GM12801 (cell line): ENCODE measurements at regions not wholly inside any gene's neighbourhood (a gene's known extent, or its start where the extent isn't known, plus 50 kb on each side); places are given as distances from the start of the nearest gene placed in this dataset.

ENCODE experiments used
- TF ChIP-seq, protein P1 (sequence below): IDR thresholded peaks from one replicate; pipeline ENCODE4 v1.5.1; 2011; ENCODE audit warnings: control low read depth; ENCODE audit not compliant: insufficient read length; ENCODE audit errors: extremely low read depth

DNA sequence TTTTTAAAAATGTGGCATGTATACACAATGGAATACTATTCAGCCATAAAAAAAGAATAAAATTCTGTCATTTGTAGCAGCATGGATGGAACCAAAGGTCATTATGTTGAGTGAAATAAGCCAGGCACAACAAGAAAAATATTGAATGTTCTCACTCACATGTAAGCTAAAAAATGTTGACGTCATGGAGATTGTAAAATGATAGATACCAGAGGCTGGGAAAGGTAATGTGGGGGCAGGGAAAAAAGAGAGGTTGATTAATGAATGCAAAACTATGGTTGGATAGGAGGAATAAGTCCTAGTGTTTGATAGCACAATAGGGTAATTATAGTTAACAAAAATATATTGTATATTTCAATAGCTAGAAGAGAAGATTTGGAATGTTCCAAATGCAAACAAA lies 89.1 kb upstream of the SLC35F3 start:
- TF ChIP-seq, protein P1, sequence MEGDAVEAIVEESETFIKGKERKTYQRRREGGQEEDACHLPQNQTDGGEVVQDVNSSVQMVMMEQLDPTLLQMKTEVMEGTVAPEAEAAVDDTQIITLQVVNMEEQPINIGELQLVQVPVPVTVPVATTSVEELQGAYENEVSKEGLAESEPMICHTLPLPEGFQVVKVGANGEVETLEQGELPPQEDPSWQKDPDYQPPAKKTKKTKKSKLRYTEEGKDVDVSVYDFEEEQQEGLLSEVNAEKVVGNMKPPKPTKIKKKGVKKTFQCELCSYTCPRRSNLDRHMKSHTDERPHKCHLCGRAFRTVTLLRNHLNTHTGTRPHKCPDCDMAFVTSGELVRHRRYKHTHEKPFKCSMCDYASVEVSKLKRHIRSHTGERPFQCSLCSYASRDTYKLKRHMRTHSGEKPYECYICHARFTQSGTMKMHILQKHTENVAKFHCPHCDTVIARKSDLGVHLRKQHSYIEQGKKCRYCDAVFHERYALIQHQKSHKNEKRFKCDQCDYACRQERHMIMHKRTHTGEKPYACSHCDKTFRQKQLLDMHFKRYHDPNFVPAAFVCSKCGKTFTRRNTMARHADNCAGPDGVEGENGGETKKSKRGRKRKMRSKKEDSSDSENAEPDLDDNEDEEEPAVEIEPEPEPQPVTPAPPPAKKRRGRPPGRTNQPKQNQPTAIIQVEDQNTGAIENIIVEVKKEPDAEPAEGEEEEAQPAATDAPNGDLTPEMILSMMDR, result no peak

DNA sequence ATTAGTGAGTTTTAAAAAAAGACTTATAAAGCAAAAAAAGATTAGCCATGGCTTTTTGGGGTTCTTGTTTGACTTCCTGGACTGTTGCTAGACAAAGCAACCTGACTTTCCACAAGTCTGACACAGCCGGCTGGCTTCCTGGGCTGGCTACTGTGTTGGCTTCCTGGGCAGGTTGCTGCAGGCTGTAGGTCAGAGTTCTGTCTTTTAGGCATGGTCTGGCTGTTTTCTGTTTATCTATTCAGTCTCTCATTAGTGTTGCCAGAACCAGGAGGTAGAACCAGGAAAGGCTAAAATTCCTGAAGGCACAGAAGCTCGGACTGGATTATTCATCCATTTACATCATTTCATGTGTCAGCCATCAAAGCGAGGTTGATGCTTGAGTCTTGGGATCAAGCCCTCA lies 88.6 kb upstream of the SLC35F3 start:
- TF ChIP-seq, protein P1, result no peak

DNA sequence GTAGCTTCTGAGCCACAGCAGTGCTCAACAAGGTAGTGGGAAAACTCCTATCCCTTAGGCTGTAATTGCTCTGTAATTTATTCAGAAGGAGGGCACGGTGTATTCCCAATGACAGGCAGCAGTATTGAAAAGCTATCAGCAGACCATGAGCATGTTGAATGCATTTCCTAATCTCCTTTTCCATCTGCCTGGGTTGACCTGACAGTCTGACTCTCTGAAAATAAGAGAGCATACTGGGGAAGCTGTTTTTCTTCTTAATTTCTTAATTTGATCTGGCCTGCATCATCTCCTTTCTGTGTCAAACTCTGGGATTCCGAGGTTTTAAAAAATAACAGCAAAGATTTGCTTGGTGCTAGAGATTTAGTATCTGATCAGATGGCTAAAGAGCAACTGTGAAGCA lies 88.1 kb upstream of the SLC35F3 start:
- TF ChIP-seq, protein P1, result no peak

DNA sequence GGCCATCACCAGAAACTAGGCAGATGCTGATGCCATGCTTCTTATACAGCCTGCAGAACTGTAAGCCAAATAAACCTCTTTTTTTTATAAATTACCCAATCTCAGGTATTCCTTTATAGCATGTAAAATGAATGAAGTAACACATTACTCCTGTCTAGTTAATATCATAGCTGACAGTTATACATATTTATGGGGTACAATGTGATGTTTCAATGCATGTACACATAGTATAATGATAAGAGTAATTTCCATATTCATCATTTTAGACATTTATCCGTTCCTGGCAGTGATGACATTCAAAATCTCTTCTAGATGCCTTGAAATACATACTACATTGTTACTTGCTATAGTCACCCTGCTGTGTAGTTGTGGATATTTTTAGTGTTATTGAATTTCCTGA lies 85.4 kb upstream of the SLC35F3 start:
- TF ChIP-seq, protein P1, result no peak

DNA sequence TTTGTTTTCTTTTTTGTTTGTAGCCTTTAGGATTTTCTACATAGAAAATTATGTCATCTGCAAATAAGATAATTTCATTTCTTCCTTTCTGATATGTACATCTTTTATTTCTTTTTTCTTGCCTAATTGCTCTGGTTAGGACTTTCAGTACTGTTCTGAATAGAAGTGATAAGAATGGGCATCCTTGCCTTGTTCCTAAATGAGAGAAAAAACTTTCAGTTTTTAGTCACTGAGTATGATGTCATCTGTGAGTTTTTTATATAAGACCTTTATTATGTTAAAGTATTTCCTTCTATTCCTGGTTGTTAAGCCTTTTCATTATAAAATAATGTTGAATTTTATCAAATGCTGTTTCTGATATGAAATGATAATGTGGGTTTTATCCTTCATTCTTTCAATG lies 76.0 kb upstream of the SLC35F3 start:
- TF ChIP-seq, protein P1, result no peak

DNA sequence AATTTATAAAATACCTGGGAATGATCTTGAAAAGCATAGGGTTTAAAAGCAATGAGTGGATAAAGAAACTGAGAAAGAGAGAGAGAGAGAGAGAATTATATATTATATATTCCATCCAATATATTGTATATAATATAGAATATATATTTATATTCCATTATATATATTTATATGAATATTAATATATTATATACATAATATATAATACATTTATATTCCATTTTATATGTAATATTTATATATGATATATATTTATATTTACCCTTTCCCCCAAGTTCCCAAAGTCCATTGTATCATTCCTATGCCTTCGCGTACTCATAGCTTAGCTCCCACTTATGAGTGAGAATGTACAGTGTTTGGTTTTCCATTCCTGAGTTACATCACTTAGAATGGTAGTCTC lies 69.9 kb upstream of the SLC35F3 start:
- TF ChIP-seq, protein P1, result no peak

DNA sequence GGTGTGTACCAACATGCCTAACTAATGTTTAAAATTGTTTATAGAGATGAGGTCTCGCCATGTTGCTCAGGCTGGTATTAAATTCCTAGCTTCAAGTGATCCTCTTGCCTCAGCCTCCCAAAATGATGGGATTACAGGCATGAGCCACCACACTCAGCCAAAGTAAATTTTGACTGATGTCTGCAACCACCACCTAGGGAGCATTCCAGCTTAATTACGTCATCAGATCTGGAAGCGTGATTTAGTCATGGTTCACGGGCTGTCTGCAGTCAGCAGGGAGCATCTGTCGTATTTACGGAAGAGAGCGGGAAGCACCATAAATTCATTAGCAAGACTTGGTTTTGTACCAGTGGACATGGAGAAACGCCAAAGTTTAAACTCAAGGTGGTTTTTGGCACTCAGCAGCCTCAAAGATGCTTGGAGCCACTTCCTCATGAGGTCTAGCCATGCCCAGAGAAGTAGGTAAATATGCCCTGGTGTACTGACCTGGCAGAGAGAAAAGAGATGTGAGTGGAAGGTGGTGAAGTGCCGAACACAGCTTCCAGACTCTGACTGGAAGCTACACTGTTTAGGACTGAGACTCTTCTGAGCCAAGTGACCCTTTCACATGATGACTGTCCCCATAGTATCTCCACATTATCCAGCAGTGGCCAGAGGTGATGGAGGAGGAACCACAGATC lies 60.8 kb upstream of the SLC35F3 start:
- TF ChIP-seq, protein P1, result no peak
